Psoas muscle (tissue), 7 donors: ENCODE measurements at regions not wholly inside any gene's neighbourhood (a gene's known extent, or its start where the extent isn't known, plus 50 kb on each side); places are given as distances from the start of the nearest gene placed in this dataset.

Source experiments
- ATAC-seq, 4 donors: fragments of 200-7000 bp; cut with Tn5 transposase; one replicate each; pipeline ENCODE4 v1.9.1; 2020; ENCODE audit warnings: moderate library complexity in 3 of 4, mild to moderate bottlenecking in 2 of 4
- DNase-seq, 2 donors: peaks; one replicate each; pipeline ENCODE4 v3.0.0-alpha.2; 2020
- H3K27ac ChIP-seq: fragments of 200-600 bp; one replicate; pipeline ENCODE4 v1.8.0; 2022
- H3K27me3 ChIP-seq, 3 donors: fragments of 200-600 bp in 1 of 3; one replicate each; pipeline versions ENCODE4 v1.6.1 to v1.8.0; 2013 to 2022; ENCODE audit warnings: low read length in 2 of 3, mild to moderate bottlenecking in 2 of 3, moderate library complexity in 1 of 3; ENCODE audit not compliant: insufficient read depth in 3 of 3
- H3K36me3 ChIP-seq, 2 donors: fragments of 200-600 bp in 1 of 2; one replicate each; pipeline versions ENCODE4 v1.6.1 to v1.8.0; 2013 to 2022; ENCODE audit warnings: low read depth in 1 of 2, mild to moderate bottlenecking in 1 of 2, moderate library complexity in 1 of 2; ENCODE audit not compliant: insufficient read depth in 1 of 2
- H3K4me1 ChIP-seq: fragments of 200-600 bp; one replicate; pipeline ENCODE4 v1.8.0; 2022
- H3K4me3 ChIP-seq: fragments of 200-600 bp; one replicate; pipeline ENCODE4 v1.8.0; 2022; ENCODE audit warnings: mild to moderate bottlenecking
- H3K9me3 ChIP-seq: fragments of 200-600 bp; one replicate; pipeline ENCODE4 v1.8.0; 2022
- WGBS, 3 donors: extraction: QIAGEN DNeasy Blood & Tissue Kit; methylation state at CpG; one replicate each; pipeline versions ENCODE4 v1.1.6 to v1.1.7; 2013; 5-methylcytosine and 5-hydroxymethylcytosine counted together
- intact Hi-C, 2 donors: fragments of 100-400 bp; cut with DNase I; formaldehyde crosslinking; loops; one replicate each; pipeline versions ENCODE4 v1.11.0 to v1.14.2; 2022
- TF ChIP-seq, protein P1 (sequence below): fragments of 200-600 bp; IDR thresholded peaks from one replicate; pipeline ENCODE4 v1.8.0; 2022; ENCODE audit warnings: antibody characterized with exemption
- donor health status: healthy with polysubstance abuse.
- donor health status: DM: no; HTN: no; CAD: no; lungs with moderate emphysema.
- donor health status: Bipolar disorder and iron deficiency.
- donor health status: healthy.
- donor health status: DM: yes; HTN: yes; CAD: no.
- donor health status: DM: no; HTN: no; CAD: no.
- donor health status: DM: yes; HTN: yes; CAD: no.

DNA sequence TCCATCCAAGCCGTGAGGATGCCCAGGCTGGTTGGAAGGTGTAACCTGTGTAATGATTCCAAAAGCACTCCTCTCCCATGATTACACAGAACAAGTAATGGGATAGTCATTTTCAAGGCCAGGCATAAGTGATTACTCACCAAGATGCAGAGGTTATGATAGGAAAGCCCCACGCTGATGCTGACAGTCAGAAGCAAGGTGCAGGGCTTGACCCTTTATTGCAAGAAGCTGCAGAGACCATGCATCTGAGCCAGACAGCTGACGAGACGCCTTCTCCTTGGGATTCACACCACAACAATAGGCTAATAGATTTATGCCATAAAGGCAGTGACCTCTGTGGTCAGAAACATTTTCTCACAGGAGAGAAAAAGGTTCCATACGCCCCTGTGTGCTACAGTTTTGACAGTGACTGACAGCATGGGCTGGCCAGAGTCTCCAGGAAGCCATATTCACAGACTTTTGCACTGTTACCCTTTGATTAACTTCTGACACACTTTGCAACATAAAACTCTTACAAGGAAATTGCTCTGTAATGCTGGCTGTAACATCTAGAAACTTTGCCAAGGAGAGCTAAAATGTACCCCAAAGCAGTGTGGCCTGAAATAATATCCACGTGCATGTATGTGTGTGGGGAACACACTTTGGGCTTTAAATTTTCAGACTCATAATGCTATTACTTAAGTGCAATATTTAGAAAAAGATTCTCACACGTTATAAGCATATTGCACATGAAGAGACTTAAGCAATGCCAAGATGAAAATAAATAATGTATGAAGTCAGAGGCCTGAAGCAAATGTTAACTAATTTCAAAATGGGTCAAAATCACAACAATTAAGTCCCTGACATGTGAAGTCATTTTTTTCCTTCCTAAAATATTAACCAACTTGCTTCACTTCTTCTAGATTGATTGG, 1079.0 kb upstream of the TENM4 start:
- Histone ChIP-seq H3K27ac (no peak overlapping the region), H3K4me1 (no peaks in the 10 kb centered on the region), H3K36me3 (no peaks in the 10 kb centered on the region), H3K9me3 (no peaks in the 10 kb centered on the region), H3K27me3 (no peaks in the 10 kb centered on the region), H3K4me3 (no peak overlapping the region)
- 29 to 38% (median 30%) methylated on average over 7 of the region's 7 CpGs for WGBS, 3 donors
- TF ChIP-seq, protein P1, sequence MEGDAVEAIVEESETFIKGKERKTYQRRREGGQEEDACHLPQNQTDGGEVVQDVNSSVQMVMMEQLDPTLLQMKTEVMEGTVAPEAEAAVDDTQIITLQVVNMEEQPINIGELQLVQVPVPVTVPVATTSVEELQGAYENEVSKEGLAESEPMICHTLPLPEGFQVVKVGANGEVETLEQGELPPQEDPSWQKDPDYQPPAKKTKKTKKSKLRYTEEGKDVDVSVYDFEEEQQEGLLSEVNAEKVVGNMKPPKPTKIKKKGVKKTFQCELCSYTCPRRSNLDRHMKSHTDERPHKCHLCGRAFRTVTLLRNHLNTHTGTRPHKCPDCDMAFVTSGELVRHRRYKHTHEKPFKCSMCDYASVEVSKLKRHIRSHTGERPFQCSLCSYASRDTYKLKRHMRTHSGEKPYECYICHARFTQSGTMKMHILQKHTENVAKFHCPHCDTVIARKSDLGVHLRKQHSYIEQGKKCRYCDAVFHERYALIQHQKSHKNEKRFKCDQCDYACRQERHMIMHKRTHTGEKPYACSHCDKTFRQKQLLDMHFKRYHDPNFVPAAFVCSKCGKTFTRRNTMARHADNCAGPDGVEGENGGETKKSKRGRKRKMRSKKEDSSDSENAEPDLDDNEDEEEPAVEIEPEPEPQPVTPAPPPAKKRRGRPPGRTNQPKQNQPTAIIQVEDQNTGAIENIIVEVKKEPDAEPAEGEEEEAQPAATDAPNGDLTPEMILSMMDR, result no peak
- DNase-seq (no peak), ATAC-seq (no peak)
- intact Hi-C loops, result no loop called here

DNA sequence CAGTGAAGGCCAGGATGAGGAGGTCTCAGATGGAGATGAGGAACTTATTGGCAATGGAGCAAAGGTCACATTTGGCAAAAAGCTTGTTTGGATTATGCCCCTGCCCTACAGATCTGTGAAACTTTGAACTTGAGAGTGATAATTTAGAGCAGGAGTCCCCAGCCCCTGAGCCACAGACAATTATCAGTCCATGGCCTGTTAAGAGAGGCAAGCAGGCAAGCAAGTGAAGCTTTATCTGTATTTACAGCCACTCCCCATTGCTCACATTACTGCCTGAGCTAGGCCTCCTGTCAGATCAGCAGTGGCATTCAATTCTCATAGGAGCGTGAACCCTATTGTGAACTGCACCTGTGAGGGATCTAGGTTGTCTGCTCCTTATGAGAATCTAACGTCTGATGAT, 1076.9 kb upstream of the TENM4 start:
- 75 to 78% (median 77%) methylated on average over 2 of the region's 2 CpGs for WGBS, 3 donors
- Histone ChIP-seq H3K27ac (no peak overlapping the region), H3K27me3 (no peaks in the 10 kb centered on the region), H3K9me3 (no peaks in the 10 kb centered on the region), H3K4me1 (no peaks in the 10 kb centered on the region), H3K36me3 (no peaks in the 10 kb centered on the region), H3K4me3 (no peak overlapping the region)
- ATAC-seq, result no peak
- intact Hi-C loops, result no loop called here
- TF ChIP-seq, protein P1, result no peak
- DNase-seq, result no peak

DNA sequence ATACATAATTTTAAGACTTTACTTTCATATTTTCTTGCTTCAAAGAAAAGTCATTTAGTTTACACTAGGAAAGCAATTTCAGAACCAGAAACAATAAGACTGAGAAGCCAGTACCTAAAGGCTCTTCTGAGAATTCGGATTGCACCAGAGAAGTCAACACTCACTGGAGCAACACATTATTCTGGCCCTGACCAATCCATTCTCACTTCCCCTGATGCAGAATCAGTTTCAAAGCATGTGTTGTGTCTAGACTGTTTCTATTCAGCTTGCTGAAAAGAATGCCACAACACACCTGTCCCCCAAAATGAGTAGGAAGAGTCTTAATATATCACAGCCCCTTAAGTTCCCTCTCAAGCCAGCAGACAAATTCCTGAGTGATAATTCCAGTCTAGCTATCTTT, 1074.3 kb upstream of the TENM4 start:
- intact Hi-C loops, result no loop called here
- WGBS, 3 donors, result 63 to 74% (median 65%) methylated on average over 1 of the region's 1 CpG
- H3K36me3 ChIP-seq, result no peaks in the 10 kb centered on the region
- H3K4me1 ChIP-seq, result no peaks in the 10 kb centered on the region
- H3K9me3 ChIP-seq, result no peaks in the 10 kb centered on the region
- no peak for ATAC-seq
- H3K4me3 ChIP-seq, result no peak overlapping the region
- TF ChIP-seq, protein P1, result no peak
- no peak for DNase-seq
- no peak overlapping the region for H3K27ac ChIP-seq
- H3K27me3 ChIP-seq, result no peaks in the 10 kb centered on the region

DNA sequence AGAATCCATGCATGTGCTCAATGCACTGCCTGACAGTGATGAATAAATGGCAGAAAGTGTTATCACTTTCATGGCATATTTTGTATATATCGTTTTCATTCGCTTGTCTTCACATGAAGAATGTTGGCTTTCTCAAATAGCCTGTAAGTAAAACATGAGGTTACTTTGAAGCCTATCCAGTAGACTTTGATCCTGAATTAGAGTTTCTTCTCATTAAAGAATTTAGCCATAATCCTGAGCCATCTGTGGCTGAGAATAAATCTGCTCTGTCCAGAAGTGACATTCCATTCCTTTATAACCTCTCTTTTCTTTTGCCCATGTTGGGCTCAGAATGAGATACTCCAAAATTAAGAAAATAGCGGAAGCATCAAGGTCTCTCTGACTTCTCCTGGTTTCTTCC, 1071.7 kb upstream of the TENM4 start:
- intact Hi-C loops, result no loop called here
- no peak overlapping the region for H3K27ac ChIP-seq
- TF ChIP-seq, protein P1, result no peak
- no peak overlapping the region for H3K4me3 ChIP-seq
- H3K9me3 ChIP-seq, result no peaks in the 10 kb centered on the region
- no peaks in the 10 kb centered on the region for H3K27me3 ChIP-seq
- 65 to 72% (median 65%) methylated on average over 3 of the region's 3 CpGs for whole genome bisulfite sequencing, 3 donors
- H3K4me1 ChIP-seq, result no peaks in the 10 kb centered on the region
- ATAC-seq, result no peak
- H3K36me3 ChIP-seq, result no peaks in the 10 kb centered on the region
- DNase-seq, result no peak

DNA sequence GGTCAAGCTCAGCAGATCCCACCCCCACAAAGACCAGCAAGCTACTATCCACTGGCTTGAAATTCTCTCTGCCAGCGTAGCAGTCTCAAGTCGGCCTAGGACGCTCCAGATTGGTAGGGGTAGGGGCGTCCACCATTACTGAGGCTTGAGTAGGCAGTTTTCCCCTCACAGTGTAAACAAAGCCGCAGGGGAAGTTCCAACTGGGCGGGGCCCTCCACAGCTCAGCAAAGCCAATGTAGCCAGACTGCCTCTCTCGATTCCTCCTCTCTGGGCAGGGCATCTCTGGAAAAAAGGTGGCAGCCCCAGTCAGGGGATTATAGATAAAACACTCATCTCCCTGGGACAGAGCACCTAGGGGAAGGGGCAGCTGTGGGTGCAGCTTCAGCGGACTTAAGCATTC, 1064.9 kb upstream of the TENM4 start:
- WGBS, 3 donors, result 77 to 79% (median 77%) methylated on average over 8 of the region's 8 CpGs

More for the DNA sequence above, 1064.9 kb upstream of the TENM4 start:
- no peaks in the 10 kb centered on the region for H3K36me3 ChIP-seq
- DNase-seq, result no peak
- H3K4me3 ChIP-seq, result no peak overlapping the region
- H3K4me1 ChIP-seq, result no peaks in the 10 kb centered on the region
- no peaks in the 10 kb centered on the region for H3K9me3 ChIP-seq
- intact Hi-C loops, result no loop called here
- H3K27ac ChIP-seq, result no peak overlapping the region
- TF ChIP-seq, protein P1, result no peak
- ATAC-seq, result no peak
- no peaks in the 10 kb centered on the region for H3K27me3 ChIP-seq
